COLO668 (cell line): ENCODE measurements at regions not wholly inside any gene's neighbourhood (a gene's known extent, or its start where the extent isn't known, plus 50 kb on each side); places are given as distances from the start of the nearest gene placed in this dataset.
"Not testable (repeated sequence)": the region's sequence is repeated elsewhere in the genome, so short reads cannot be mapped to it uniquely, and the experiment has no call there.

Source experiments
- DNase-seq: peaks from one replicate; lab custom pipeline; 2025; ENCODE audit not compliant: unreplicated experiment; lab: John Stamatoyannopoulos, UW

- DNase-seq: not testable (repeated sequence)
Measured at GRCh38 chr4:52157071-52157470, 106.0 kb downstream of the SPATA18 start.

DNA sequence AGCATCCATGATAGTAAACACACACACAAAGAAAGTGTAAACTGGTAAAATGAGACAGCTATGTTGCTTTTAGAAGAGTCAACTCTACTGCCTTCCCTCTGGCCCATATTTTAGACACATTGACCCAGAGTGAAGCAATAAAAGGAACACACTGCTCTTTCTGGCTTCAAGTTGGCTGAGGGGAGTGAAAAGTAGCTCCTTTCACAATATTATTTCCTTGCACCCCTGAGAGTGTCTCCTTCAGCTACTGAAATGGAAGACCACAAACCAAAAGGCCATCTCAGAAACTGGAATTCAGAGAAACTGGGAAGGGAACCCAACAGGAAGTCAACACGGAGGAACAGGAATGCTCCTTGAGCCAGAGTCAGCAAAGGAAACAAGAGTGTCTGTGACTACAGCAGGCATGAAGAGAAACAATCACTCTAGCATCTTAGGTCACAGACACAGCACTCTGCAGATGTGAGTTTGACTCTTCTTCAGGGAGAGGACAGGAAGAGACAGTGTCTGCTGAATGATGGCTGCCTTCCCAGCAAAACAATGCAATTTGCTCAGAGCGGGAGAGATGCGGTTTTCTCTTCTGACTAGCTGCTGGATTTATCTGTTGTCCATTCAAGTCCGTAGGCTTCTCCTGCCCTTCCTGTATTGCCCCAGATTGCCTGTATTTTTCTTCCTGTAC, 106.7 kb downstream of the SPATA18 start:
- DNase-seq: no peak

GRCh38 chr4:52160859-52161258, 109.8 kb downstream of the SPATA18 start:
- DNase-seq: no peak

- DNase-seq: no peak
Measured at GRCh38 chr4:52164116-52164515, 113.0 kb downstream of the SPATA18 start.

DNA sequence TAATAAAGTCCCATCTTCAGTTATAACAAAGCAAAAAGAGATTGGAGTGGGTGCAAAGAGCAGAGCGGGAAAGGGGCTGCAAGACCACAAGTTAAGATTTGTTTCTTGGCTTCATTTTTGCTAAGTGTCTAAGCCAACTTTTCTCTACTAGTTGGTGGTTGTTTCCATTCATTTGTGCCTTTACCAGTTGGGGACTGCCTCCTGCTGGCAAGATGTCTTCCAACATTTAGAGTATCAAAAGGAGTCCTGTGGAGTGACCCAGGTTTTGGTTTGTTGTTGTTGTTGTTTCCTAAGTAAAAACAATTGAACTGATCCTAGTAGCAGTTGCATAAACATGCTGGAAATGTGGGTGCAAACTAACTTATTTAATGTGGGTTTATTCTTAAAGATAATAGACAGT, 121.1 kb downstream of the SPATA18 start:
- DNase-seq: no peak

DNA sequence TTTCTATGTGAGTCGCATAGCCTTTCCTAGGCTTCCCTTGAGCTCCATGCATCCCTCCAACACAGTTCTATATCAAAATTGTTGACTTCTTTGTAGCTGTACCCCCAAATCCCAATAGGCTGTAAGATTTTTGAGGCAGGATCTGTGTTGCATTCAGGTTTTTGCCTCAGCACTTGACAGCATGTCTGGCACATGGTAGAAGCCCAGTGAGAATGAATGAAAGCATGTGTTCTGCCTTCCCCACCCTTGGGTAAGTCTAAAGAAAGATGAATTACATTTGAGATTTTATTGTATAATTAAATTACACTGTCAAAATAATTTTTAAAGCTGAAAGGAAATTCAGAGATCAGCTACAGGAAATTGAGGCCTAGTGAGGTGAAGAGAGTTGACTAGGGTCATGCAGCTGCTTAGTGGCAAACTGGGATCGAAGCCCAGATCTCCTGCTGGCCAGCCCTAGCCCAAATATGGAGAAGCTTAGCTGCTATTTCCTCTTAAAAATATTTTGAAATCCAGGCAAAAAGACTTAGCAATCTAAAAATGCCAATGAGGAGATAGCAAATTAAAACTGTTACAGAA, 122.5 kb downstream of the SPATA18 start:
- no peak for DNase-seq

GRCh38 chr4:52187603-52188002, 136.5 kb downstream of the SPATA18 start:
- DNase-seq: no peak

DNA sequence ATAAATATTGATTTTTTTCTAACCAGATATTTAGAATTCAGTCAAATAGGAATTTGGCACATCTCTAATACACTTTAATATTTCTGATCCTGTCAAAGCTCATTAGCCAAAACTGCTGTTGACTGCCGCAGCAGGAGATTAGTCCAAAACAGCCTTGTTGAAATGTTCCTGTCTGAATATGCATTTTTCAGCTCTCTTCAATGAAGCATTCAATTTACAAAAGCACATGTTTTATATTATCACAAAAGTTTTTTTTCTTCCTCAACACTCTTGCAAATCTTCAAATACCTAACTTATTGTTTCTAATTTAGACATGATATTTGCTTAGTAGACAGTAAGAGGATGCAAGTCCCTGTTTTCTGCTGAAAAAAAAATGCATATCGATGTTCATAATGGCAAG, 140.9 kb downstream of the SPATA18 start:
- DNase-seq: no peak

- no peak for DNase-seq
Measured at GRCh38 chr4:52192721-52193135, 141.6 kb downstream of the SPATA18 start.

DNA sequence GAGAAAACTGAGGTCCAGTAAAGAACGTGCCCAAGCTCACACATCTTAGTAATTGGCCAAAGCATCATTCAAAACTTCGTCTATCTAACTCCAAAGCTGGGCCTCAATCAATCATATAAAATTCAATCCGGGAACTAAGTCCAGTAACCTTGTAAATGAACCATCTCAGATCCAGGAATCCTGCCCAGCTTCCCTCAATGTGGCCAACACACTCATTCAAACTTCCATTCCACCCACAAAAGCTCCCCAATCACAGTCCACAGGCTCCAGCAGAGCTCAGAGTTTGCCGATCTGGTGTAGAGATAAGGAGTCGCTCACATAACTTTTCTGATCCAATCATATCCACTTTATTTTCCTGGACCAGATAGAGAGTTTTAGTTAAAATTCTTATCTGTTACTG, 144.8 kb downstream of the SPATA18 start:
- DNase-seq: no peak

- DNase-seq: no peak
Measured at GRCh38 chr4:52196606-52197130, 145.6 kb downstream of the SPATA18 start.

DNA sequence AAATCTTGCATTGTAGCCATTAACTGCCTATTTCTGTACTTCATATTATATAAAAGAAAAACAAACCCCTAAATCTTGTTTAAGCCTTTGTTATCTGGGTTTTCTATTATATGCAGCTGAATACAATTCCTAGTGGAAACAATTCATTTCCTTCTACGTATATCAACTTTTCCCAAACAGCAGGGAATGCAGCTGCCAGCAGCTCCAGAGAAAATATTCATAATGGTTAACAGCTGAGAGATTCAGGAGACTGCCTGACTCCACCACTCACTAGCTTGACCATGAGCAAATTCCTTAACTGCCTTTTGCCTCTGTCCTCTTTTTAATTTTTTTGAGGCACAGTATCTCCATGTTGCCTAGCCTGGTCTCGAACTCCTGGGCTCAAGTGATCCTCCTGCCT, 146.2 kb downstream of the SPATA18 start:
- DNase-seq: no peak

DNA sequence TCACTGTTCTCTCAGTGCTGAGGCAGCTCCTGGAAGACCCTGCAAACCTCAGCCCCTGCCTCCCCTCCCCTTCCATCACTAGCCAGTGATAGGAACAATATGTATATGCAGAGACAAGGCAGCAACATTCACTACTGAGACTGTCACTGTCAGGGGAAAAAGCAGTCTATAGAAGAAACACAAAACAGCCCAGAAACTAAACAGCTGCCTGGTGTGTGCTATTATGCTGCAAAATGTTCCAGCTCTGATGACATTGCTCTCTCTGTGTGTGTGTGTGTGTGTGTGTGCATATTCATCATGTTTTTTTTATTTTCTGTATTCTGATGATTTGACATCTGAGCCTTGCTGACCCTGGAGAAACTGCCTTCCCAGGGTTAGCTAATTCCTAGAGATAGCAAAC, 147.2 kb downstream of the SPATA18 start:
- no peak for DNase-seq

GRCh38 chr4:52199574-52200338, 148.7 kb downstream of the SPATA18 start:
- DNase-seq: no peak

- DNase-seq: no peak
Measured at GRCh38 chr4:52200339-52200725, 149.2 kb downstream of the SPATA18 start.

DNA sequence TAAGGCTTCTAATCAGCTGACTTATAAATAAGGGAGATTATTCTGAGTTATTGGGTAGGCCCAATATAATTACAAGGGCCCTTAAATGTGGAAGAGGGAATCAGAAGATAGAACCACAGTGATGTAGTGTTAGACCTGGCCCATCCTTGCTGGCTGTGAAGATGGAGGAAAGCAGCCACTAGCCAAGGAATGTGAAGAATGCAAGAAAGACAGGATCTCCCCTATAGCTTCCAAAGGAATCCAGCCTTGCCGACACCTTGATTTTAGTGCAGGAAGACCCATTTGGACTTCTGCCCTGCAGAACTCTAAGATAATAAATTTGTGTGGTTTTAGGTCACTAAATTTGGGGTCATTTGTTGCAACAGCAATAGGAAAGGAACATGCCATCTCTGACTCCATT, 150.6 kb downstream of the SPATA18 start:
- DNase-seq: no peak

DNA sequence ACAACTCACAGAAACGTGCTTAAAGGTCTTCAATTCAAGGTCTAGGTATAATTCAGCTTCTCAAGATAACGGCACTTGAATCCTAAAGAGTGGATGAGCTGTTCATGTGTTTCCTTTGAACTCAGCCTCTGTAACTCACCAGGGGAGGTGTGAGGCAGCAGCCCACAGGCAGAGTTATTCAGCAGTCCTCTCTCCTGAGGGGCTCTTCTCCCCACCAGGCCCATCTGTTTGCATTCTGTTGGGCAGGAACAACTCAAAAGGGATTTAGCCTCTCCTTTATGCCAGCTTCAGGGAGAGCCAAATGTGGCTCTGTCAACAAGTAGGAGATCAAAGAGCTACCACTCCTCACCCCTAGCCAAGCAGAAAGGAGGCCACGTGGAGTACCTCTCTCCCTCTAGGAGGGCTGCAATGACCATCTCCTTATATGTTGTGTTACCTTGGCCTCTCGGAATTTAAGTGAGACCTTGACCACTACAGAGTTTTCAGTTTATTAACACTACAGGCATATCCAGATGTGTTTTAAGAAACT, 151.2 kb downstream of the SPATA18 start:
- DNase-seq: no peak

GRCh38 chr4:52202931-52203330, 151.8 kb downstream of the SPATA18 start:
- no peak for DNase-seq

DNA sequence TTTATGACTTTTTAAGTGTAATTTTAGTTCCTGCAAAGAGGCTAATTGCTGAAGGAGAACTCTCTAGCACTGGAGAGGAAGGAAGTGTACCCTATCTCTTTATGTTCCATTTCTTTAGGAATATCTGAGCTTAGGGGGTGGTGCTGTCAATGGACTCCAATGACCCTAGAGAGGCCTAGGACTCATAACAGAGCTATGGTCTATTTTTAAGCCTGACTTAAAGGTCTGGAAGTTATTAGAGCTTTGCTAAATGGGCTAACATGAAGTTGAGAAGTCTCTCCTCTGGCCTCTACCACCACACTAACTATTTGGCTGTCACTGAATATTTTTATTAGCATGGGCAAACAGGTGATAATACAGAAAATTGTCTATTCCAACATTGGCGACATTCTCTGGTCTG, 152.2 kb downstream of the SPATA18 start:
- DNase-seq: no peak

GRCh38 chr4:52204921-52205320, 153.8 kb downstream of the SPATA18 start:
- no peak for DNase-seq

DNA sequence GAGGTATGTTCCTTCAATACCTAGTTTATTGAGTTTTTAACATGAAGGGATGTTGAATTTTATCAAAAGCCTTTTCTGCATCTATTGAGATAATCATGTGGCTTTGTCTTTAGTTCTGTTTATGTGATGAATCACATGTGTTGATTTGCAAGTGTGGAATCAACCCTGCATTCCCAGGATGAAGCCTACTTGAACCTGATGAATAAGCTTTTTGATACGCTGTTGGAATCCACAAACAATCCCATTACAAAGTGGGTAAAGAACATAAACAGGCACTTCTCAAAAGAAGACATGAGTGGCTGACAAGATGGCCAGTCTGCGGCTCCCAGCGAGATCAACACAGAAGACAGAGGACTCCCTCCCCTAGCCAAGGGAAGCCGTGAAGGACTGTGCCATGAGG, 156.0 kb downstream of the SPATA18 start:
- DNase-seq: not testable (repeated sequence)

GRCh38 chr4:52212702-52213101, 161.6 kb downstream of the SPATA18 start:
- DNase-seq: no peak
